Stimulated activated naive CD8-positive, alpha-beta T cell treated with anti-CD3 and anti-CD28 coated beads, Interleukin-15, Interleukin-2, amounts not matched to agents 100 U/mL and 50 U/mL, for 24 hours (primary cell): ENCODE measurements at regions not wholly inside any gene's neighbourhood (a gene's known extent, or its start where the extent isn't known, plus 50 kb on each side); places are given as distances from the start of the nearest gene placed in this dataset.
"Not testable (repeated sequence)": the region's sequence is repeated elsewhere in the genome, so short reads cannot be mapped to it uniquely, and the experiment has no call there.

Experiments
- ATAC-seq: fragments of 150-1000 bp; cut with Tn5 transposase; one replicate; pipeline ENCODE4 v1.10.0; 2021
- DNase-seq: peaks from one replicate; pipeline ENCODE4 v3.0.0; 2021

DNA sequence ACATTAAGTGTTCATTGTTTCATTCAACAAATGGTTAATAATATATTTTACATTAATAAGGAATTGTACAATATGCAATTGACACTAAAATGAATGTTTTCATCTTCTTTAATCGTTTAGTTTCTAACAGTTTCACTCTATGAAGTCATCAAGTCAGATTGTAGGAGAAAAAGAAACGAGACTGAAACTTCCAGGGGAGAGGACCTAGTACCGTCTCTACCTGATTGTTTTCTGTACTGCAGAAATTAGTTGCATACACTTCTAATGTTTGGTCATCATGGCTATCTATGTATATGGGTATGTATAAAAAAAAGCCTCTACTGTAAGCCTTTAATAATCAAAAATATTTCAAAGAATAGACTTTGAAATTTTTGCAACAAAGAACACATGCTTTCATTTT is 1350.9 kb downstream of the ARAP2 start:
- DNase-seq (no peak), ATAC-seq (no peak)

DNA sequence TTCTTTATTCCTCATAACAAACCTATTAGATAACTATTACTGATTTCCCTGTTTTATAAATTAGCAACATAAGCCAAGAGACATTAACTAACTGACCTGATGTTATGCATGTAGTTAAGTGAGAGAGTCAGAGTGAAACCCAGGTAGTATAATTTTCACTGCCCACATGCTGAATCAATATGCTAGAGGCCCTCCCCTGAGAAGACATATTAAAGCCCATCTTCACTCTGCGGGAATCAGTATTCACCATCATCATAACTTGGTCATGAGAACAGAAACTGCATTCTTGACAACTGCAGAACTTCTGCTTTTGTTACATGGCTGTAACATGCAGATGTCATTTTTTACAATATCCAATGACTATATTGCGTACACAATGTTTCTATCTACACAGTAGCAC is 1324.3 kb downstream of the ARAP2 start:
- ATAC-seq (no peak), DNase-seq (no peak)

DNA sequence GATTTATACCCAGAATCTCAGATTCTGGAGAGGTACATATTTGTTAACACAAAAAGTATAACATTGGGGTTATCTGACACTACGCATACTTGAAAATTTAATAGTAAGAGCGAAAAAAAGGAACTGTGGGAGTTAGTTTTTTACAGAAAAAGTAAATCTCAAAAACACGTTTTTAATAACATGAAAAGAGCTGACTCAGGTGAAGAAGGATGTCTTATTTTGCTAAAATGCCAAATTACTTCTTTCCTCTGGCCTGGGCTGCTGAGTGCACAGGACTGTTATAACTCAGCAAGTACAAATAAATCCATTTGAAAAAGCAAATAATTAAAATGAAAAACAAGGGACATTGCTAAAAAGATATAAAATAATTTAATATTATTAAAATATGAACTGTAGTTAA is 1322.9 kb downstream of the ARAP2 start:
- no peak for DNase-seq
- ATAC-seq = no peak

DNA sequence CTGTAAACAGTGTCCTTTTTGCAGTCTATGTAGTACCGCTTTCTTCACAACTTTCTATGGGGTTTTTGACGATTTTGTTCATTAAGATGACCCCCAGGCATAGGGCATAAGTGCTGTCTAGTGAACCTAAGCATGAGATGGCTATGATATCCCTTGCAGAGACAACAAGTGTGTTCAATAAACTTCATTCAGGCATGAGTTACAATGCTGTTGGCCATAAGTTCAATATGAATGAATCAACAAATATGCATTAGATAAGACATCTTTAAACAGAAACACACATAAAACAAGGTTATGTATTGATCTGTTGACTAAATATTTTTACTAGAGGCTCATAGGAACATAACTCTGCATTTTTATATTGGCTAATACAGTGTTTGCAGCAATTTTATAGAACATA is 1322.0 kb downstream of the ARAP2 start:
- DNase-seq (no peak), ATAC-seq (no peak)

DNA sequence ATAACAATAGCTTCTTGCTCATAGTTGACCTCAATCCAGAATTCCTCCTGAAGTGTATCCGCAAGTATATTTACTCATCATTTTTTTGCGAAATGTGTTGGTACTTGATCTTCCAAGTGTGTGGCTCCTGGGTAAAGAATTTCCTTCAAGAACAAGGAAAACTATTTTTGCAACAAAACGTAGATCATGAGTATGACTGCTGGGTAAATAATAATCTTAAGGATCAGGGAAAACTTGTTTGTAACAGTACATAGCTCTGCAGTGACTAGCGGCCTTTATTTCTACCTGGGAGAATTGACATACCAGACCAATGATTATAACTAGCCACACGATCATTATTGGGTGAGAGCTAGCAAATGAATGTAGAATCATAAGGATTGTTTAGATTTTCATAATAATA is 1311.7 kb downstream of the ARAP2 start:
- ATAC-seq = no peak
- no peak for DNase-seq

DNA sequence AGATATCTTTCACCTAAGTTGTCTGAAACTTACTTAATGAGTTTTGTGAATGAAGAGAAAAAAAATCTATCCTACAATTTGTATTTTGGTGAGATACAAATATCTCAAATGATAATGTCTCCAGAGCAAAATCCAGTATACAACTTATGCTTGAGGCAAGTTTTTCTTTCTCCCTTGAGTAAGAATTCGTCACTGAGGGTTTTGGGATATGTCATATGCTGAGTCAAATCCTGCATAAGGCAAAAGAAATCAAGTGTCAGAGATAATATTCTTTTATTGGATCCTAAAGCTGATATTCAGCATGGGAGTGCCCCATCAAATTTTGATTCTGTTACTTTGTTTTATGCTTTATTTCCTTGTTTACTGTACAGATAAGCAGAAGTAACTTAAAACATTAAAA is 1308.6 kb downstream of the ARAP2 start:
- DNase-seq (no peak), ATAC-seq (no peak)

DNA sequence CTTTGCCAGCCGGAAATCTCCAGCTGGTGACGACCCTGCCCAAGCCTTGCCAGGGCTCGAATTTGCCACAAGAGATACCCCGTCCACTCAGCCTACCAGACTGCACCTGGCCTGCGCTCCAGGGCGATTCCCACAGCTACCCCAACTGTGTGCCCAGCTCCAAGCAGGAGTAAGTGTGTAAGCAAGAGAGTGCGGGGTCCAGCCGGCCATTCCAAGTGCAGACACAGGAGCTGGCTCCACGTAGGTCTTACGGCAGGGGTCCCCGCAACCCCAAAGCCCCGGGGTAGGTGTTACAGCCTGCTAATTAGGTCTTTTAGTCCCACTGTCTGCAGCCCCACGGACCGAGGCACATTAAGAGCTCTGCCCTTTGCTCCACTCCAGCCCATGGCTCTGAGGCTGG is 1305.2 kb downstream of the ARAP2 start:
- ATAC-seq (no peak), DNase-seq (no peak)

DNA sequence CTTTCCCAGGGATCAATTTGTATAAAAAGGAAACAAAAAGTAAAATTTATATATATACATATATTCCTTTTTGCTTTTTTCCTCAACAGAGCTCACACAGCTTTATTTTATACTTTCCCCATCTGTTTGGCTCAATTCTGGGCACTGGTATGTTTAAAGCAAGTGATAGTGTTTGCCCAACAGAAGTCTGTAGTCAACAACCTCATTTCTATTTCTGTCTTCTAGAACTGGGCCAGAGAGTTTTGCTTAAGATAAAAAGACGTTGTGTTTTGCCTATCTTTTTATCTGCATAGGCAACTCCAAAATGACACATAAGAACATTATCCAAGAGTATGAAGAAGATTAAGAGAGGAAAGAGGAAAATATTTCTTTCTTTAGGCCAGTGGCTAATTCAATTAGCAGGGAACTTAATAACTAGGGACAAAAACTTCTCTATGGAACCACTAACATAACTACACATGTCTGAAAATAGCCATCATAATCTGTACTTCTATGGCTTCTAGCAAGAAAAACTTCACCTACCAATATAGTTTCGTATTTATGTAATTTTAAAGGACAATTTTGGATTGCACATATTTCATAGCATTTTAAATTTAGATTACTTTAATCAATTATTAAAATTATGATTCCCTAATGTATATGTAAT is 1300.5 kb downstream of the ARAP2 start:
- DNase-seq (no peak), ATAC-seq (no peak)

DNA sequence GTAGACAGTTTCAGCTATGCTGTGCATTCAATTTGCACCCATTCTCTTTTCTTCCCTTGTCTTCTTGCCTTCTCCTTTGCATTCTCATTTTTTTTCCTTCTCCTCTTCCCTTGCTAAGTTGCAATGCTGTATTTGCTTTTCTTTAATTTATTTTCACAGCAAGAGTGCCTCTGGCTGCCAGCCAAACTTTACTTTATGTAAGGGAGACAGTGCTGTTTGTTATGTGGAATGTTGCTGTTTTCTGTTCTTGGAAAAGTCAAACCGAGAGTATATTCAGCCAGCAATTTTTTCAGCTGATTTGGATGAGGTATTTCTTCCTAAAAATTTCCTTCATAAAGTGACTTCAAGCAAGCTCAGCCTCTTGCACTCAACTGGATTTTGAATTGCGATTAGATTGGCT is 1293.4 kb downstream of the ARAP2 start:
- DNase-seq (no peak), ATAC-seq (no peak)

DNA sequence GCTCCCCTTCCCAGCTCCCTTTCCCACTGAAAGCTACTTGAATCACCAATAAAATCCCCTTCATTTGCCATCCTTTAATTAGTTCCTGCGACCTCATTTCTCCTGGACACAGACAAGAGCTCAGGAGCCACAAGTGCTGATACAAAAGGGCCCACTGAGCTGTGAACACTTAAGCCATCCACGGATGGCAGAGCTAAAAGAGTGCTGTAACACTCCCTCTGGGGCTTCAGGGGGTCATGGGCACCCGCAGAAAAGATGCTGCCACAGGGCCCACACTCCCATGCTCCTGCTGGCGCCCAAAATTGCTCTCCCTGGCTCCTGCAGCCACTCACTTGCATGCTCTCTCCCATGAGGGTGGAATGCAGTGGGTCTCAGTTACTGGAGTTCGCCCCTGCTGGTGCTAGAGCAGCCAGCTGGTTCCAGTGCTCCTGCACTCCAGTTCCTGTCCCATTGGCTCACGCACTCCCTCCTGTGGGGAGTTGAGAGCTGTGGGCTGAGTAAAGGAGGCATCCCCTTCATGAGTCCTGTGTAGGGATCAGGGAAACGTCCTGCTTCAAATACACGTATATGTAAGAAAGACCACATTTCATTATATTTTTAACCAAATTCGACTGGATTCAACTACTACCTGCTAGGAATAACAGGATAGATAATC is 1291.0 kb downstream of the ARAP2 start:
- DNase-seq = no peak
- no peak for ATAC-seq

DNA sequence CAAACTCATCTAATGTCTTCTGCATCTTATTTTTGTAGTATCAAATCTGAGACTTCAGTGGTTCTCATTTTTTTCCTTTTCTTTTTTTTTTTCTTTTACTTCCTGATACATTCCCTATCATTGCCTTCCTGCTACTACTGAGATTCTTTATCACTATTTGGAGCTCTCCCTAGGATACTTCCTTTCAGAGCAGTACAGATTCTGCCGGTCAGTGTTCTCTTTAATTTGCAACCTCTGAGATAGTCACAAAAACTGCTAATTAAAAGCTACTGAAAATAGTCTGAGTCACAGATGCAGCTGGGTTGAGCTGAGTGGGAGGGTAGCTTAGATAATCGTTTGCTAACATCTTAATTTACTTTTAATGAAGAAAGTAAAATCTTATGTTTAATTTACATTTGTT is 1279.7 kb downstream of the ARAP2 start:
- DNase-seq = no peak
- no peak for ATAC-seq

DNA sequence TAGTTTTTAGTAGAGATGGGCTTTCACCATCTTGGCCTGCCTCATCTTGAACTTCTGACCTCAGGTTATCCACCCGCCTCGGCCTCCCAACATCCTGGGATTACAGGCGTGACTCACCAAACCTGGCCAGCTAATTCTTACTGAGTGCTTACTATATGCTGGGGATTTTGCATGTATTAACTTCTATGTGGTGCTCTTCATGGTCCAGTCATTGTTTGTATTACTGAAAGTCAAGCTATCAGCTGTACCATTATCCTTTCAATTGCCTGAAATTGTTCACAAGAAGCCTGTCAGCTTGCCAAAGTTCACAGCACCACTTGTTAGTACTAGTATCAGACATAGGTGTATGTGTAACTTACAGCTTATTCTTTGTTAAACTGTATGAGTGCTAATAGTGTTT is 1272.1 kb downstream of the ARAP2 start:
- ATAC-seq = no peak

DNA sequence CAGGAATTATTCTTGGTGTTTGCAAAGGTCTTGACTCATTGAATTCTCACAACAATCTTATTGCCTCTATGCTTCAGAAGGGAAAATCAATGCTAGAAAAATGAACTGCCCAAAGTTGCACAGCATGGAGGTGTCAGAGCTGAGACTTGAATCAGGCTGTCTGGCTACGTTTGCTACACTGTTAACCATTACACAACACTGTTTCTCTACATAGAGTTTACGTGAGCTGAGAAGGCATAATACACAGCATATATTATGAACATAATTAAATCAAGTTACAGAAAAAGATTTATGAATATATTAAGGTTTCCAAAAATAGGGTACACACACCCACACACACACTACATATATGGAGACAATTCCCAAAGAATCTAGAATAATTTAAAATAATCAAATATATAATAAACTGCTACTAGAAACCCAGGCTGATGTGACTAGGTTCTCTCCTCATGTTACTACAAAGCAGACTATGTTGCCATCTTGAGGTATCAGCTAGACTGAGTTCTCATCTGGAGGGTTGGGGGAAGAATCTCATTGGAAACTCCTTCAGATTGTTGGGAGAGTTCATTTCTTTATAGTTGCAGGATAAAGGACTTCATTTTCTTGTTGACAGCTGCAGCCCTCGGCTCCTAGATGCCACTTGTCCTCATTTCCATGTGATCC is 1270.5 kb downstream of the ARAP2 start:
- no peak for DNase-seq
- ATAC-seq = no peak

More for the DNA sequence above, 1272.1 kb downstream of the ARAP2 start:
- DNase-seq = no peak

DNA sequence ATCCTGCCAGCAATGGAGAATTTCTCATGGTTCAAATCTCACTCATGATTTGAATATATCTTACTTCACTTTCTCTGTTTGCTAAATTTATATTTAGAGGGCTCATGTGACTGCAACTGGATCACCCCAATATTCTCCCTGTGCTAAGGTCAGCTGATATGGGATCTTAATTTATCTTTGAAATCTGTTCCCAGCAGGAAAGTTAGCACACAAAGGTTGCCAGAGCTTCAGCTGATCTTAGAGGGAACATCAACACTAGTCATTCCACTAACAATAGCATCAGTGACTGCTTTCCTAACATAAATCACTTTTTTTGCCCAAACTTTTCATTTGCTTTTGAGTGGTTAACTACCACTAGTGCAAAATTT is 1270.0 kb downstream of the ARAP2 start:
- ATAC-seq (no peak), DNase-seq (no peak)

DNA sequence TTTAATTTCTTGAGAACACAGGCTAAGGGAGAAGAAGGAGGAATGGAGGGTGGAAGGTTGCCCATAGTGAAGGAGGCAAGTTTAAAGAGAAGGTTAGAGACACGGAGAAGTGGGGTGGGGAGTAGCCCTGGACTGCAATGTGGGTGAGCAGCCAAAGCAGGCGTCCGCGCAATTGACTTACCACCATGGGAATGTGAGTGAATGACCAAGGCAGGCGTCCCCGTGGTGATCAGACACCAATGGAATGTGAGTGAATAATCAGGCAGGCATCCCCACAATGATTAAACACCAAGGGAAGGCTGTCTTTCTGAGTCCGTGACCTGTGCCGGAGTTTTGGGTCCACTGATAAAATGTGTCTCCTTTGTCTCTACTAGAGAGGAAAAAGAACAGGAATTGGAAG is 1223.1 kb downstream of the ARAP2 start:
- not testable (repeated sequence) for DNase-seq, ATAC-seq

DNA sequence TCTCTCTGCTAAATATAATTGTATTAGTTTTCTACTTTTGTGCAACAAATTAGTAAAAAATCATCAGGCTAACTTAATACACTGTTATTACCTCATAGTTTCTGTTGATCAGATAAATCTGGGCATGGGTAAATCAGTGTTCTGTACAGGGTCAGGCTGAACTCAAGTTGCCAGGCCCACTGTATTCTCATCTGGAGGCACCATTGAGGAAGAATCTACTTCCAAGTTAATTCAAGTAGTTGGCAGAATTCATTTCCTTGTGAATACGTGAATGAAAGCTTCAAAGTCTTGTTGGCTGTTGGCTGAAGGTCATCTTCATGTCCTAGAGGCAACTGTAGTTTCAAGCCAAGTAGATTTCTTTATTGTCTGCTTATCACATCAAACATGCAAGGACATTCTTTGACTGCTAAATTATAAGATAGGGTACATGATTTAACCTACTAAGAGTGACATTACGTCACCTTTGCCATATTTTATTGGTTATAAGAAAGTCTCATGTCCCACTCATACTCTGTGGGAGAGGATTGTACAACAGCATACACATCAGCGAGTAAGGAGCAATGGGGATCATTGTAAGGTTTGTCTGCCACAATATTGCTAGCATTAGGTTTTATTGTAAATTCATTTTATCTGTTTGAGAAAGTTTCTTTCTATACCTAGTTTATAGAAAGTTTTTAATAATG is 1219.0 kb downstream of the ARAP2 start:
- DNase-seq (no peak), ATAC-seq (no peak)

DNA sequence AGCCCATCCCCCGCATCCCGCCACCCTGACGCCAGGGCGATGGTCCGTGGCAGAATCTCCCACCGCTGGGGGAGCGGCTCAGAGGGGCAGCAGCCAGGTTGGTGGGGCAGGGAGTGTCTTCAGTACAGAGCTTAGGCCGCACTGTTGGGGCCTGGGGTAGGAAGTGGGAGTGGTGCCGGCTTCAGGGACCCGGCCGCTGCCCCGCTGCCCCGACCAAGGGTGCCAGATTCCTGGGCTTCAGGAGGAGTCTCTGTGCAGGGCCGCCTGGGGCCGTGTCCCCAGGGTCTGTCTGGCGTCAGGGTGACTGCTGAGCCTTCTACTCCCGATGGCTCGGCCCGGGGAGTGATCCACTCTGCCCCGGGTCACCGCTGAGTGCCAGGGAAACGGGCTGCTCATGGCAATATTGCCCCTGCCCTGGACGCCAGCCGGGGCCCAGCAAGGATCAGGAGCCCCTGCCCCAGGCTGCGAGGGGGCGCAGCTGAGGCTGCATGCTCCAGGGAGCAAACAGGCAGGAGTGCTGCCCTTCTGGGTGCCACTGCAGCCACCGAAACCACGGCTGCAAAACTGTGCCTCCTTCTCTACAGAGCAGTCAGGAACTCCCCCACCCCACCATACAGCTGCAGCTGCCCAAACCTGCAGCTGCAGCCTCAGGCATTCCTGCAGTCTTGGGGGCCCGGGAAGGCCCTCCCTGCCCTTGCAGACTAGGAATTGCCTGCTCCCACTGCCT is 1206.1 kb downstream of the ARAP2 start:
- DNase-seq = no peak
- peak; percentile 28 for ATAC-seq

DNA sequence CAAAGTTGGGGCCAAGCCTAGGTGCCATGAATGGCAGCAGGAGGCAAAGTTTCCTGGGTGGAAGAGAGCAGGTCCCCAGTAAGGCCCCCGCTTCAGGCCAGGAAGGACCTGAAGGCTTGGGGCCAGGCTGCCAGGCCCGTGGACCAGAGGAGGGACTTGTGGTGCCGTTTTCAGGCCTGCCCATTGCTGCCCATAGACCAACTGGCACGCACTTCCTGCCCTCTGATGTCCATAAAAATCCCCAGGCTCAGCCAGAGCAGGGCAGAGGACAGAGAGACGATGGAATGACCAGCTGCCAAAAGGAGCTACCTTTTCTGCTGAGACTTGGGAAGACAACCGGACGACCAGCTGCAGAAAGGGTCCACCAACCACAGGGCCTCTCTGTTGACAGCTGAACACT is 1205.5 kb downstream of the ARAP2 start:
- ATAC-seq (no peak), DNase-seq (no peak)

DNA sequence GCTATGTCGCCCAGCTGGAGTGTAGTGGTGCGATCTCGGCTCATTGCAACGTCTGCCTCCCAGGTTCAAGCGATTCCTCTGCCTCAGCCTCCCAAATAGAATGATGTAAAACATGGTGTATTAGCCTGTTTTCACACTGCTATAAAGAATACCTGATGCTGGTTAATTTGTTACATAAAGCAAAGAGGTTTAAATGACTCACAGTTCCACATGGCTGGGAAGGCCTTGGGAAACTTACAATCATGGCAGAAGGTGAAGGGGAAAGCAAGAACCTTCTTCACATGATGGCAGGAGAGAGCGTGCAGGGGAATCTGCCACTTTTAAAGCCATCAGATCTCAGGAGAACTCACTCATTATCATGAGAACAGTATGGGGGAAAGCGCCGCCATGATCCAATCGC is 1191.8 kb downstream of the ARAP2 start:
- no peak for DNase-seq

DNA sequence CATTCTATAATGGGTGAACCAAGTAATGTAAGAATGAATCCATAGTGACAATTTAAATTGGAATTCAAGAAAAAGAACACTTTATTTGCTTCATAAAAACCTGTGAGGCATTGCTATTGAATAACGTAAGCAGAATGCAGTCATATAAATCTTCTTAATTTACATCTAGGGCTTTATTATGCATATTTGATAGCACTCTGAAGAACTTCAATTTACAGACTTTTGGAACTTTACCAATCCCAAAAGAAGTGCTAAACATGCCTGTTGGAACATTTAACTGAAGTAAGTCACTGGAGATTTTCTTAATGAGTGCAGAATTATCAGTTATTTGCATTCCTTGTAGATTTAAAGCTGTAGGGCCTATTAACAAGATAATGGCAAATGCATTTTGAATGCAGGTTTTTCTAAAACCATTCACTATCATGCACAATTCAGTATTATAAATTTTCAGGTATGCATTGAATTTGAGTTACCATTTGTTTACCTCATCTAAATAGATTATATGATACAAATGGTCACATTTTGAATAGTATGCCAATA is 1181.2 kb downstream of the ARAP2 start:
- DNase-seq = no peak
- ATAC-seq = no peak

More for the DNA sequence above, 1191.8 kb downstream of the ARAP2 start:
- ATAC-seq = no peak

DNA sequence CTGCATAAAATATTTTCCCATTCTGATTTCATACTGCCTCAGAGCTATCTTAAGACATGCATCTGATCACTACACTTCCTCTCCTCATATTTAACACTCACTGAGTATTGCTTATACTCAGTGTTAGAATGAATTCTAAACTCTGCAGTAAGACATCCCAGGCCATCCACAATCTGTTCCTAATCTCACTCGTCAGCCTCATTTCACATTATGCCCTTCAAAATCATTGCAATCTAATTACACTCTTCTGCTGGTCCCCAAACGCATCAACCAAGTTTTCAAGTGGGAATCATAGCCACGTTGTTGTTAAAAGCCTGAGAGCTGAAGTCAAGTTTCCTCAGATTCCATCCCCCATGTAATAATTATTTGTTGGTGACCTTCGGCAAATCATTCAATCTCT is 1177.9 kb downstream of the ARAP2 start:
- DNase-seq (no peak), ATAC-seq (no peak)

DNA sequence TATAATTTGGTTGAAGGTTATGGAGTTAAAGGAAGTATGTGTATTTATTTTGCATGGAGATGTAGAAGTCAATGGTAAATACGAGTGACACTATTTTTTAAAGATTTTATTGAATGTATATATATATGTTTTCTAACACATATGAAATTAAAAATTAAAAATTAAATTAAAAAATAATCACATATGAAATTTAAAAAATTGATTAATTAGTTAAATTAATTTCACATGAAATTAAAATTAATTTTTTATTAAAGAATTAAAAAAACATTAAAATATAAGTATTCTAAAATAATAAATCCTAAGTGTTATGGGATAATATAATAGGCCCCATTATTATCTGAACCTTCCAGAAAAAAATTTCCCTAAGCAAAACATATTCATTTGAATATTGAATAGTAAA is 1163.5 kb downstream of the ARAP2 start:
- no peak for ATAC-seq
- DNase-seq = no peak
